LNCAP (cell line): ENCODE measurements at regions not wholly inside any gene's neighbourhood (a gene's known extent, or its start where the extent isn't known, plus 50 kb on each side); places are given as distances from the start of the nearest gene placed in this dataset.

ENCODE experiments used
- CTCF ChIP-seq: fragments of 450-650 bp; IDR thresholded peaks from 2 replicates; pipeline ENCODE4 v1.5.1; 2017; ENCODE audit warnings: mild to moderate bottlenecking

- TF ChIP-seq CTCF = no peak
Measured at GRCh38 chr6:122286512-122286911, 112.9 kb upstream of the HSF2 start.

- TF ChIP-seq CTCF = peak; percentile 41; the same call in 1 of the 2 replicates
Measured at GRCh38 chr6:122289762-122290539, 109.5 kb upstream of the HSF2 start.

- no peak for TF ChIP-seq CTCF
Measured at GRCh38 chr6:122297010-122297409, 102.4 kb upstream of the HSF2 start.

DNA sequence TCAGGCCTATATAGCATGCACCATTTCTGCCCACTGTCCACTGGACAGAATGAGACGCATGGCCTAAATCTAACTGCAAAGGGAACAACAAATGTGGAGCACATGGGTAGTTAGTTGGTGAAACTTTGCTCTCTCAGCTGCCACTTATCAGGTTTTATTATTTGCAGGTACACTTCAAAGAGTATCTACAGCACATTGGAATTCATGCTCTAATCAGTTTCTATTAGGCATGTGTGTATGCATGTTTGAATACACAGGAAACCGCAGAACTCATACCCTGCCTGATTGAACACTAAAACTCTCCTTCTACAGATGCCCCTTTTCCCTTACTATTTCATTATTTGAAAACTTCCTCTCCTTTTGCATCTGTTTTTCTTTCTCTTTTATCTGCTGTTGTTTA lies 97.4 kb upstream of the HSF2 start:
- no peak for TF ChIP-seq CTCF

DNA sequence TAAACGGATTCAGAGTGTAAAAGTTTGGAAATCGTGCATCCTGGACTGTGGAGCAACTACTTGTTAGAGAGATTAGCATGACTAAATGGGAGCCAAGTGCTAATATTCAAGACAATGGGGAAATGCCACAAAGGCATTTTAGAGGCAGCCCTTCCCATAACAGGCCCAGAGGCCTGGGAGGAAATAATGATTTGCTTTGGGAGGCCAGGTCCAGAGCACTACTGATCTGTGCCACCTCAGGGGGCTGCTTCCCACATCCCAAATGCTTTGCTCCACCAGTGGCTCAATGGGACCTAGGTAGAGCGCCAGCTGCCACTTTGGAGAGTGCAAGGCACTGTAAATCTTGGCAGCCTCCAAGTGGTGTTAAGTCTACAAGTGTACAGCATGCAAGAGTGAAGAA lies 91.9 kb upstream of the HSF2 start:
- TF ChIP-seq CTCF = no peak

GRCh38 chr6:122308074-122308473 lies 91.4 kb upstream of the HSF2 start:
- no peak for TF ChIP-seq CTCF

DNA sequence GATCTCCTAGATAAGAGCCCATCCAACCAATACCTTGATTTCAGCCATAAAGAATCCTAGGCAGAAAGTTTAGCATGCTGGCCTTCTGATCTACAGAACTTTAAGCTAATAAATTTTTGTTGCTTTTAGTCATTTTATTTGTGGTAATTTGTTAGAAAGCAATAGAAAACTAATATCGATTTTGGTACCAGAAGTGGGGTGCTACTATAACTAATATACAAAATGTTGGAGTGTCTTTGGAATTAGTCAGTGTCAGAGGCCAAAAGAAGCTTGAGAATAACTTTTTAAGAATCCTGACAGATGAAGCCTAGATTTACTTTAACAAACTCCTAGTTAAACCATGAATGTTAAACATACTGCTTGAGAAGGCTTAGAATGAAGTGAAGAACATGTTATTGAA lies 83.6 kb upstream of the HSF2 start:
- no peak for TF ChIP-seq CTCF

- TF ChIP-seq CTCF = no peak
Measured at GRCh38 chr6:122322824-122323223, 76.6 kb upstream of the HSF2 start.
